ENCODE measurements at regions not wholly inside any gene's neighbourhood (a gene's known extent, or its start where the extent isn't known, plus 50 kb on each side); places are given as distances from the start of the nearest gene placed in this dataset.

DNA sequence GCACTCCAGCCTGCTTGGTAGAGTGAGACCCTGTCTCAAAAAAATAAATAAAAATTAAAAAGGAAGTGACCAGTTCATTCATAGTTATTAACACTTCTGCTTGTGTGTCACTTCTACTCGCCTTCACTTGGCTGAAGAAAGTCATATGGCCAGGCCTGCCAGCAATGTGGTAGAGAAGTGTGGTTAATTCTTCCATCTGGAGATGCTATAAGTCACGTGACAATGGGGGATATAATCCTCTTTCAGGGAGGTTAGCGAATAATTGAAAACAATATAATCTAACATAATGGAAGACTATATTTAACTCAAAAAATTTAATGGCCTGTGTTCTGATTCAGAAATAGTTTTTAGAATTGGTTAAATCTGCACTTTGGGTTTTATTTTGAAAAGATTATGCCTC lies 305.6 kb downstream of the DOCK8 start:
- dilution Hi-C loops (cut with MboI; ENCODE audit: extremely low pct_ligation_motif_present, low sequenced_read_pairs): no loop called here
- H3K79me2 ChIP-seq (ENCODE audit: control insufficient read depth, insufficient read depth, low read length): no peaks in the 10 kb centered on the region

More for the DNA sequence above, 305.6 kb downstream of the DOCK8 start:
- H3K9ac ChIP-seq (replicated peaks; ENCODE audit: extremely low read depth, insufficient read depth, low read length): no peak overlapping the region
- H2AFZ ChIP-seq (ENCODE audit: low read depth, low read length): no peak overlapping the region
- FAIRE-seq (no peak), DNase-seq (ENCODE audit: low read depth, low spot score) (no peak)
- H3K9me1 ChIP-seq (replicated peaks; ENCODE audit: control insufficient read depth, extremely low read depth, insufficient read depth, low read length): no peaks in the 10 kb centered on the region
- CTCF ChIA-PET: interaction anchor here (1.0 kb wide), 1 partner anchor 58 kb away, joined by 3 read pairs; no protein-coding TSS in a partner anchor
- no TSS peak for BruUV-seq (replicated peaks)
- no peak for TF ChIP-seq GATA2 (IDR thresholded peaks at IDR 0.05; ENCODE audit: insufficient read depth, insufficient read length, low read depth, low read length)
- TF ChIP-seq, protein P1, sequence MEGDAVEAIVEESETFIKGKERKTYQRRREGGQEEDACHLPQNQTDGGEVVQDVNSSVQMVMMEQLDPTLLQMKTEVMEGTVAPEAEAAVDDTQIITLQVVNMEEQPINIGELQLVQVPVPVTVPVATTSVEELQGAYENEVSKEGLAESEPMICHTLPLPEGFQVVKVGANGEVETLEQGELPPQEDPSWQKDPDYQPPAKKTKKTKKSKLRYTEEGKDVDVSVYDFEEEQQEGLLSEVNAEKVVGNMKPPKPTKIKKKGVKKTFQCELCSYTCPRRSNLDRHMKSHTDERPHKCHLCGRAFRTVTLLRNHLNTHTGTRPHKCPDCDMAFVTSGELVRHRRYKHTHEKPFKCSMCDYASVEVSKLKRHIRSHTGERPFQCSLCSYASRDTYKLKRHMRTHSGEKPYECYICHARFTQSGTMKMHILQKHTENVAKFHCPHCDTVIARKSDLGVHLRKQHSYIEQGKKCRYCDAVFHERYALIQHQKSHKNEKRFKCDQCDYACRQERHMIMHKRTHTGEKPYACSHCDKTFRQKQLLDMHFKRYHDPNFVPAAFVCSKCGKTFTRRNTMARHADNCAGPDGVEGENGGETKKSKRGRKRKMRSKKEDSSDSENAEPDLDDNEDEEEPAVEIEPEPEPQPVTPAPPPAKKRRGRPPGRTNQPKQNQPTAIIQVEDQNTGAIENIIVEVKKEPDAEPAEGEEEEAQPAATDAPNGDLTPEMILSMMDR (IDR thresholded peaks at IDR 0.05; ENCODE audit: extremely low read depth in 1 of 2, insufficient read depth in 1 of 2, low read depth in 1 of 2, low read length in 2 of 2): no peak
- TF ChIP-seq EZH2 (IDR thresholded peaks at IDR 0.05; ENCODE audit: borderline replicate concordance, low read depth, low read length, severe bottlenecking): no peak
- no peak for TF ChIP-seq JUN (IDR thresholded peaks at IDR 0.05; ENCODE audit: borderline replicate concordance, insufficient read depth, insufficient read length, low read depth)
- TF ChIP-seq FOS (IDR thresholded peaks at IDR 0.05; ENCODE audit: borderline replicate concordance, insufficient read depth, low read length): no peak
- no peak for TF ChIP-seq POLR2AphosphoS5 (IDR thresholded peaks at IDR 0.05; ENCODE audit: insufficient read depth, low read depth, low read length)
- TF ChIP-seq, protein P2, sequence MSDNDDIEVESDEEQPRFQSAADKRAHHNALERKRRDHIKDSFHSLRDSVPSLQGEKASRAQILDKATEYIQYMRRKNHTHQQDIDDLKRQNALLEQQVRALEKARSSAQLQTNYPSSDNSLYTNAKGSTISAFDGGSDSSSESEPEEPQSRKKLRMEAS (IDR thresholded peaks at IDR 0.05; ENCODE audit: insufficient read depth, insufficient read length): no peak
- no peak for TF ChIP-seq POLR2A (IDR thresholded peaks at IDR 0.05; ENCODE audit: low read depth, low read length)
- no peak for TF ChIP-seq MYC (IDR thresholded peaks at IDR 0.05; ENCODE audit: low read depth, low read length)
- H3K4me3 ChIP-seq (replicated peaks in 1 of 3; ENCODE audit: insufficient read depth in 1 of 3, low read depth in 1 of 3, low read length in 3 of 3): no peak overlapping the region
- no peaks in the 10 kb centered on the region for H3K27me3 ChIP-seq (ENCODE audit: control insufficient read depth in 2 of 2, insufficient read depth in 2 of 2, low read length in 2 of 2)
- no peaks in the 10 kb centered on the region for H3K36me3 ChIP-seq (ENCODE audit: control insufficient read depth in 2 of 2, extremely low read depth in 1 of 2, insufficient read depth in 2 of 2, low read length in 2 of 2)
- no peak overlapping the region for H3K4me2 ChIP-seq (ENCODE audit: insufficient read depth, low read length)
- H3K4me1 ChIP-seq (ENCODE audit: control insufficient read depth, extremely low read depth, insufficient read depth, low read length): no peaks in the 10 kb centered on the region
- H3K9me3 ChIP-seq (replicated peaks; ENCODE audit: control insufficient read depth, insufficient read depth, low read length): no peaks in the 10 kb centered on the region
- intact Hi-C loops (cut with micrococcal nuclease): no loop called here
- POLR2A ChIA-PET: no interaction called here
- no peak overlapping the region for H3K27ac ChIP-seq (ENCODE audit: insufficient read depth, low read depth, low read length)
- H4K20me1 ChIP-seq (replicated peaks; ENCODE audit: control insufficient read depth, extremely low read depth, insufficient read depth, low read length): no peaks in the 10 kb centered on the region

All from endothelial cell of umbilical vein (primary cell).